Midbrain (tissue), 1 donor: ENCODE measurements at regions not wholly inside any gene's neighbourhood (a gene's known extent, or its start where the extent isn't known, plus 50 kb on each side); places are given as distances from the start of the nearest gene placed in this dataset.

Experiments
- DNase-seq: peaks from one replicate; lab custom pipeline; 2025; lab: John Stamatoyannopoulos, UW

DNA sequence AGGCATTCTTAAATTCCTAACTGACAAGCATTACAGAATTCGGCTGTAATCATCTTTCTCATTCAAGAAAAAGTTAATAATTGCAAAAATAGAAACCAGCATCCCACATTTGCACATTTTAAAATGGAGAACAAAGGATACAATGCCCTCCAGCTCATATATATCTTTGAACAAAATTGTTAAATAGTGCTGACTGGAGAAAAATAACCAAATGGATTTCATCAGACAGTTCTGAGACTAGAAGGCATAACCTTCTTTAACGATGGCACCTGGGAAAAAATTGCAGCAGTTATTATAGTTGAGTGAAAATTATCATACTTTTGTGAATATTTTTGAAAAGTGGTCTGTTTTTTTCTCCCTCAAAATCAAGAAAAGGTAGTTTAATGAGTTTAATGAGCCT is 138.9 kb upstream of the CDH19 start:
- no peak for DNase-seq

DNA sequence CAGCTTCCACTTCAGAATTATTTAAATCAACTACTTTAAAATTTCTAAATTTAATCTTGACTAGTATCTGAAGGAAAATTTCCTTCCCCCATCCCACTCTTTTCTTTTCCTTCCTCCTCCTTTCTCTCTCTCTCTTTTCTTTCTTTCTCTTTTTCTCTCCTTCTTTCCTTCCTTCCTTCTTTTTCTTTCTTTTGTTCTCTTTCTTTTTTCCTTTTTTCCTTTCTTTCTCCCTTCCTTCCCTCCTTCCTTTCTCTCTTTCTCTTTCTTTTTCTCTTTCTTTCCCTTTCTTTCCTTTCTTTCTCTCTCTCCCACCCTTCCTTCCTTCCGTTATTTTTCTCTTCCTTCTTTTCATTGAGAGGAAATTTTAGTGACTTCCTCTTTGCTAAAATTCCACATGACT is 132.0 kb upstream of the CDH19 start:
- no peak for DNase-seq

DNA sequence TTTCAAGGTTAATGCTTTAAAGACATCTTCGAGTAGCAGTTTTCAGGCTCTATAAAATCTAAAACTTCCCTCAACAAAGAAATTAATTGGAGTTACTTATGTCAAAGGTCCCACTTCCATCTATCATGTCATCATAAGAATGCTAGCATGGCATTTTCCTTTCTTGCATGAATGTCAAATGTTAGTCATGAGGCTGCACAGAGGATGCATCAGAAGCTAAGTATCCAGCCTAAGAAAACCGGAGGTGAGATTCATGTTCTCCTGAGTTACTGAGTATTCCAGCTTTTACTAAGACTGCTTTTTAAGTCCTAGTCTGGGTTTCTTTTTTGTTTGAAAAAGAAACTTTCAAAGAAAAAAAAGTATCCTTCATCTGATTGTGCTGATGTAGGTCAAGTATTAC is 130.6 kb upstream of the CDH19 start:
- DNase-seq = no peak

DNA sequence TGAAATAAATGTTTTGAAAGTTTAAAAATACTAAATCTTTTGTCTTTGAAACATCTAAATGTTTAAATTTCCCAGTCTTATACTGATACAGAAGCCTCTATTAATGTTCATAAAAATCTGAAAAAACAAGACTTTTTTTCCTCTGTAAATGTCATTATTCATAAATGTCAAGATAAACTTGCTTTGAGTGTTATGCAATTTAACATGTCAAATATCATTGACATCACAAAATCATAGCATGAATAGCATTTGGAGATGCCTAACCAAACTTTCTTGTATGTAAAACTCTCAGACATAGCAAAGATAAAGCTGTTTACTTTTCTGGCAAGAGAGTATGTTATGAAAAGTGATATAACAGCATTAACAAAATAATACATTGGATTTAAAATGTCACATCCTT is 128.0 kb upstream of the CDH19 start:
- no peak for DNase-seq

DNA sequence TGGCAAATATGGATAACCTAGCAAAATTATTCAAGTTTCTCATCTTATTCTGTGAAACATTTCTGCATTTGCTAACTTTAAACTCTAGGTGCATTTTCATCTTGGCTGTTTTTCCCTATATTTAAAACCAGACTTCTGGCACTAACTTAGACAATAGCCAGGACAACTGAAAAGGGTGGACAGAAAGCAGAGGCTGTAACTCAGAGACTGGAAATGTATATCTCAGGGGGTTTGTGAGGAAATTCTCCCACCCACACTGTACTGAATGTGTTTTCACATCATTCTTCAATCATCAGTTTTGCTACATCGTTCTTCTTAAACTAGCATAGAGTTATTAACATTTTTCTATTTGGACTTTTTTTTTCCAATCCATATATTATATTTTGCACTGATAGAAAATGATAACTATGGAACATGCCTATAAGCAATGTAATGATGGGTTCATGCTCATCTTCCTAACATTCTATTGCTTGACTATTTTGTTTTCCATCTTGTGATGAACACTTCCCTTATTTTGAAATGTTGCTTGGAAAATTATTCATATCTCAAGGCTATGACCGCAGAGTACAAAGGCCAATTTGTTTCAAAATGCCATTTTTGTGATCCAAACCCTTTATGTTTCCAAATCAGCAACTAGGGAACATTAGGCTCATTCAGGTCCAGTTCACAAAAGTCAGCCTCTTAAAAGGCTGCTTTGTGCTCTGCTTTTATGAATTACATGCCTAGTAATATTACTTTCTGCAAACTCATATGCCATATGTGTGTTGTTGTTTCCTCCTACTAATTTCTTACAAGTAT is 125.8 kb upstream of the CDH19 start:
- peak; percentile 32 for DNase-seq

DNA sequence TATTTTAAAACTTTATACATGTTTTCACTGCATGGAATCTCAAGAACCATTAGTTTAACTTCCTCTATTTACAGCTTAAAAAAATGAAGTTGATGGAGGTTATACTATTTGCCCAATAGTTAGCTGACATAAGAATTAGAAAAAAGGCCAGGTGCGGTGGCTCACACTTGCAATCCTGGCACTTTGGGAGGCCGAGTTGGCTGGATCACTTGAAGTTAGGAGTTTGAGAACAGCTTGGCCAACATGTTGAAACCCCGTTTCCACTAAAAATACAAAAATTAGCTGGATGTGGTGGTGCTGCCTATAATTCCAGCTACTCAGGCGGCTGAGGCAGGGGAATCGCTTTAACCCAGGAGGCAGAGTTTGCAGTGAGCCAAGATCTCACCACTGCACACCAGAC is 125.1 kb upstream of the CDH19 start:
- DNase-seq = no peak

DNA sequence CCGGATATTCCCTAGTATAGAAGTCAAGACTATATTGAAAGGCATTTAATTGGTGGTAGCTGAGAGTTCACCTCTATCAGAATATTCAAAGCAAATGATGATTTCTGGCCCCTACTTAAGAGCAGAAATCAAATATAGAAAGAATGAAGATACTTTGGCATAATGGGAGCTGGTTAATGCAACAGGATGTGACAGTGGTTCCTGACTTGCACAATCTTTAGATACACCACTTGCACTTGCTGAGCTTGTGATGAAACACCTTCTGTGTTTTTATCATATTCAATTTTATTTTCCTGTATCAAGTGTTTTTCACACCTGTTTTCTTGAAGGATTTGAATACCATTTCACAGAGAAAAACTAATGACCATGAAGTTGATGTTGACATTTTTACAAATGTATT is 124.1 kb upstream of the CDH19 start:
- no peak for DNase-seq

DNA sequence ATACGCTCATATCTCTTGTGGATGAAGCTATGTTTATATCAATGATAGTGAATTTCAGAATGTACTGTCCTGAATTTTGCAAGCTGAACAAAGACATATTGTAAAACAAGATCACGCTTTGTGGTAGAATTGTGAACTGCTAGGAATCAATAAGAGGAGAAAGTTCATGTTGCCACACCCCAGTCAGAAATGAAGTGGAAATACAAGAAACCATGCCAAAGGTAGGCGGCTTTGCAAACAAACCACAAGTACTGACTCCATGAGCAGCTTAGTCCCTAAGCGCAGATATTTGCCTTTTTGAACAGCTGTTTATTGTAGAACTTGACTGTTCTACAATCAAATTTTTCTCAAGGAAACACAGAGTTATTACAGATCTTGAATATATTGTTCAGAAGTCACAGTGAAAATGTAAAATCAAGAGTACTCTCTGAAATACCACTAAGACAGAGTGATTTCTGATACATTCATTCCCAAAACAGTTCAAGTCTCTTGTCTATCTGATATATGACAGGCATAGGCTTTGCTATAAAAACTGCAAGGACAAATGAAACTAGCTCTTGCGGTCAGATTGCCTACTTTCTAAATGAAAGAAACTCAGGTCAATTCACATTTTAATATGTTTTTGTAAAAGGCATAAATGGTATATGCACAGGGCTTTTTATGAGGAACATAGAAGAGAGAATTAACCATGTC is 120.9 kb upstream of the CDH19 start:
- DNase-seq = no peak

DNA sequence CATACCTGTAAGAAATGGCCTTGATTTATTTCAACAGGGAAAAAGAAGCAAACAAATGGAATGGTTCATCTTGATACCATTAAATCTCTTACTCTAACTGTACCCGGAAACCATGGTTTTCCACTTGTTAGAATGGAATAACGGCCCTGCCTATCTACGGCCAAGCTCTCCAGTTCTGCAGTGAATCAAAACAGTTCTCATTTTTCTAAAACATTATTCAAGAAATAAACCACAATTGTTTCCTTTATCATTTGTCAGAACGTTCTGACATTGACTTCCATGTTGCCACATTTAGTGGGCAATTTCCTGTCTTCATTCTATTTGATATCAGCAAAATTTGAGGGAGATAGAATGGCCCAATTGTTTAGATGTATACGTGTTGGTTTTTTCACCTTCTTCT is 118.8 kb upstream of the CDH19 start:
- no peak for DNase-seq

DNA sequence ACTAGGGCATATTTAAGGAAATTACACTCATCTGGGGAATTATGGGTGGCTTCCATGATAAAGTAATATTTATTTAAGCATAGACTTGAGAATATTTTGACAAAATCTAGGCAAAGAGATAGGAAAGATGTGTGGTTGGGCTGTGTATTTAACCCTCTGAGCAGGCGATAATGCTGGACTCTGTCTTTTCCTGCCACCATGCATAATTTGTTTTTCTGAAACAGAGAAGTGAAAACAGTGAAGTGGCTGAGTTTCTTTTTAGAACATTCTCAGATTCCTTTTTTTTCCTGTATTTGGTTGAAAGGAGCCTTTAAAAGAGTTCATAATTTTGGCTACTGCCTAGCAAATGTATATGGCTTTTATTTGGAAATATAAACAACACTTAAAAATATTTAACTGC is 104.8 kb upstream of the CDH19 start:
- no peak for DNase-seq

DNA sequence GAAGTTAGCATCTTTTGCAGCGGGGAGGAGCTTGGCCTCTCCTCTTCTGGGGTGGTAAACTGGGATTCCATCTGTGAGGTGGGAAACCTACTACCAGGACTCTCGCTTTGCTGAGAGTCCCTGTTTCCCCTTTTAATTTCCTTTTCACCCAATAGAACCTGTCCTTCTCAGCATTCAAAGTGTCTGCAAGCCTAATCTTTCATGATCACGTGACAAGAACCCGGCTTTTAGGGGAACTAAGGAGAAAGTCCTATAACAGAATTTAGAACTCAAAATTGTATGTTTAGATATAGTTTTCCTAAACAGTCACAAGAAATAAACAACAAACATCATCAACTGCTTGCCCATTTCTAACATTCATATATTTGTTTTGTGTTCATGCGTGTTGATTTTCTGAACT is 103.6 kb upstream of the CDH19 start:
- DNase-seq = no peak

DNA sequence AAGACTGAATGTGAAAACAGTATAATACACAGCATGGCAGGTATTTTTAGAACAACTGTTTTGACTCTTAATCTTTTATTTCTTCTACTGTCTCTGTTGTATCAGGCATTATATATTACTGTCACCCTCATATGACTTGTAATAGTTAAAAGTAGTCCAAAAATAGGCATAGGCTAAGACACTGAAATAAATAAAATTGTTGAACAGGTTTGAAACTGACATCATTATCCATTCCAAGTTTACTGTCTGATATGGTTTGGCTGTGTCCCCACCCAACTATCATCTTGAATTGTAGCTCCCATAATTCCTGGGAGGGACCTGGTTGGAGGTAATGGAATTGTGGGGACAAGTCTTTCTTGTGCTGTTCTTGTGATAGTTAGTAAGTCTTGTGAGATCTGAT is 91.4 kb upstream of the CDH19 start:
- DNase-seq = no peak

DNA sequence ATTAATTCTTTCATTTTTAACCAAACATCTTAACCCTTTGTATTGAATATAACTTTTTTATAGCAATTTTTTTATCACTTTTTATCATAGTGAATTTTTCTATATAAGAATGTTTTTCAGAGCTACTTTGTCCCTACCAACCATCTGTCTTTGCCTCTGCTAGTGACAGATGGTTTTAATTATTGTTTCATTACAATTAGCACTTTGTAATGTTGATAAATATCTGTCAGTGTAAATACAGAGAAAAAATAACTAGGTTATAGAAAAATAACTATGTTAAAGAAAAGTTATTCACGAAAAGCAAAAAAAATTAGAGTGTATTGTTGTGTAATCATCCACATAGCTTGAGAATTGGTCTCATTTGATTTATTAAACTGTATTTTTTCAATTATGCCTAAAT is 91.0 kb upstream of the CDH19 start:
- no peak for DNase-seq

DNA sequence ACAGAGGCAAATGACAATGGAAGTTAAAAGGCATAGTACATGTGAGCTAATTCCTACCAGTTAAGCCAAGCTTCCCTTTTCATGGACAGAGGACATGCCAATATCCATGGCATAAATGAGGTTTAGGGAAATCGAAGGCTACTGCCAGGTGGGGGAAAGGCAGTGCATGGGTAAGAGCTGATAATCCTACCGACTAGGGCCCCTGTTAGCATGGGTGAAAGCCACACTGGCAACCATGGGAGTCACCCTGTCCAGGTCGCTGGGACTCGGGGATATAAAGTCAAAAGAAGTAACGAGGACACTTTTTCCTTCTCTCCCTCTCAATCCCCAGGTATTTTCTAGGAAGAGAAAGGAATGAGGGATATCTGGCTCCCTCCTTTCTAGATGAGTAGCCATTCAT is 83.7 kb upstream of the CDH19 start:
- DNase-seq = no peak

DNA sequence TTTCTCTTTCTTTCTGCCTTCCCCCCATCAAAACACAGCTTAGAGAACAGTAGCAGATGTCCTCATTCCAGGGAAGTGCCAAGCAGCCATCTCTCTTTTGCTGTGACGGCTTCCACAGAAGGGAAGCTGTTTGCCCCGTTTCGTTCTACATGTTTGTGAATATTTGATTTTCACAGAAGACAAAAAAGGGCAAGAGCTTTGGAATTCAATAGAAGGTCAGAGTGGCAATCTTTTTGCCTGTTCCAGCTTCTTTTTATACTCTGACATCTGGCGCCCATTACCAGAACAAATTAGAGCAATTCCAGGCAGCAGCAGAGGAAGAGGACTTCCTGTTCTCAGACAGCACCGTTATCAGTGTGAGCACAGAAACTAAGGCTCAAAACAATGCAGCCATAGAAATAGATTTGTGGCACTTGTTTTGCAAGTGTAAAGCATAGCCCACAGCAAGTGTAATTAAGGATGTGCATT is 79.0 kb upstream of the CDH19 start:
- peak; percentile 66 for DNase-seq

DNA sequence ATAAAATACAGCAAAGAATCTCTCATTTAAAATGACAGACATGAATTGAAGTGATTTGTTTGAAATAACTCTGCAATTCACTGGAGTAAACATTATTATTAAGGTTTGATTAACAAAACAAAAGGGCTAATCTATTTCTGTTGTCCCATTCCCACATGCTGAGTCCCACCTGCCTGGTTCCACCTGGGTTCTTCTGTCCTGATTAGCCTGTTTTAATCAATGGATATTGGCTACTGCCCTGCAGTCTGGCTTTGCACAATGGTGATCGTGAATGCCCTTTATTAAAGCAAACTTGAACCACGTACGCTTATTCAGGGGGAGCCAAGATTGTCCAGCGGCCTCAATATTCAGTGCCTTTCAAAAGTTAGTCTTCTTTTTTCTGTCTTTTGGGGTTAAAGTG is 72.8 kb upstream of the CDH19 start:
- DNase-seq = no peak

DNA sequence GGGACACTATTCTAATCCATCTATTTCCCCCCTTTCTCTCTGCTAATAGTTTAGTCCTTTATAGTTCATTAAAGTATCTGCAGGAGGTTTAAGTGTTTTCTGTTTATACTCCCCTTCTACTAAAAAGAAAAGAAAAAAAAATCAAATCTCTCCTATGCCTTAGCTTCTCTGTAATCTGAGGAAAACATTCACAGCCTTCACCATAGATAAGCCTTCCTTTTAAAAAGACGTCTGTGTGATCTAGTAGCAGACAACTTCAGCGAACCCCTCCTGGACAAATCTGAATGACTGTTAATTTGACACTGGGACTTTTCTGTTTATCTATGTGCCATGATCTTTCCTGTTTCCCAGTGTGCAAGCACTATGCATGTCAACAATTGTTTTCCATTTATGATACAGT is 70.4 kb upstream of the CDH19 start:
- DNase-seq = no peak

DNA sequence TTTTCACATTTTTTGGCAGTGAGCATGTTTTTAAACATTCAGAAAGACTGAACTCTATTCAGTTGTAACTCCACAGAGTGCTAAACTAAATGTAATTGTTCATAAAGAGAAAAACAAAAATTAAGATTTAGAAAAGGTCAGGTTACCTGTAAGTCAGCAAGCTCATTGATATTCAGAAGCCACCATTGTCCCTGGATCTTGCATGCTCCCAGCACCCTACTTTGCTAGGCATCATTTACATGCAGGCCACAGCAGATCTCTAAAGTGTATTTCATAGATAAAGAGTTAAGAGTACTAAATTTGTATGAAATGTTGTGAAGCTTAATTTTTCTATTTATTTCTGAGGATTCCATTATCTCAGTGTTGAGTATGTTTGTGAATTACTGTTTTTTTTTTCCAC is 64.8 kb upstream of the CDH19 start:
- DNase-seq = no peak

DNA sequence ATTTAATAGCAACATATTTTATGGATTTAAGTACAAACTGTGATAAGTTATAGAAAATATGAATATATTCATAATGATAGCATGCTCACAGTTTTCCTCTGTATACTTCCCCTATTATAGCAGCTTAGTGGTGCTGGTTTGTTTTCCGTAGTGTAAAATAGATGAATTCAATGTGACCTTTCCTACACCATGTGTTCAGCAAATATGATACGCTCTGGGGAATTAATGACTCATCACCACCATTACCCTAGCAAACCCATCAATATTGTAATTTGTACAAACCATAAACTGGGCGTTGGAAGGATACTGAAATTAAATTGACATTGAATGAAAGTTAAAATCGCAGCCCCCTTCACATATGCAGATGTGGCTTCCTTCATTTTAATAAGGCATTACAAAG is 58.7 kb upstream of the CDH19 start:
- DNase-seq = no peak

DNA sequence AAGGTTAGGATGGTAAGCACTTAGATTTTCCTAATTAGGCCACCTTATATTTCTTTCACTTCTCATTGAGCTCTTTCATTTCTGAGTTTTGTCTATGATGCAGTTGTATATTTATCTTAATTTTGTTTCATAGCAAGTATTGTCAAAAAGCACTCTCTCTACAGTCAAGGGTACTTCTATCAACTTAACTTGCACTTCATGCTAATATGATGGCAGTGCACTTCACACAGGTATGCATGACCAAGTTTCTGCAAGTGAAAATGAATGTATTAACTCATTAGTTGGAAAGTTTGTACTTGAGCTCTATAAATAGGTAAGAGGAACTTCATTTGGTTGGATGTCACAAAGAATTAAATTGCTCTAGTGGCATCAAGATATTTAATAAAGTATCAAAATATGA is 51.5 kb upstream of the CDH19 start:
- no peak for DNase-seq
